NCI-H2029 treated with DMSO at 0.1 percent for 48 hours (cell line): ENCODE measurements at regions not wholly inside any gene's neighbourhood (a gene's known extent, or its start where the extent isn't known, plus 50 kb on each side); places are given as distances from the start of the nearest gene placed in this dataset.

Source experiments
- DNase-seq: peaks from one replicate; lab custom pipeline; 2025; lab: John Stamatoyannopoulos, UW

GRCh38 chr2:5842326-5842725, 150.1 kb downstream of the SOX11 start:
- no peak for DNase-seq

- no peak for DNase-seq
These were observed 153.7 kb downstream of the SOX11 start for GRCh38 chr2:5845798-5846330.

DNA sequence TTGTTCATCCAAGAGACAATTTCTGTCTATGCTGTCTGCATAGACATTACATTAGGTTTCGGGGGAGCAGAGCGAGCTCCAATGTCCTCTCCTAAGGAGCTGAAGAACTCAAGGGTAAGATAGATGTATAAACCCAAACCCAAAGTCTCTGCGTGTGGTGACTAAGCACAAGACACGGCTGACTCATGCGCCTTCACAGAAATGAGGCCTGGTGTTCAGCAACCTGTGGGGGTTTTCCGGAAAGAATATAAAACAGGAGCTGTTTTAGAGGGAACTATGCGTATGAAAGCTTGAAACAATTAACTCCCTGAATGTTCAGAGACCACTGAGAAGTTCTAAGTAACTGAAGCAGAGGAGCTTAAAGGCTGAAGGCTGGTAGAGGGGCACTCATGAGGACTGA, 154.7 kb downstream of the SOX11 start:
- DNase-seq = no peak

DNA sequence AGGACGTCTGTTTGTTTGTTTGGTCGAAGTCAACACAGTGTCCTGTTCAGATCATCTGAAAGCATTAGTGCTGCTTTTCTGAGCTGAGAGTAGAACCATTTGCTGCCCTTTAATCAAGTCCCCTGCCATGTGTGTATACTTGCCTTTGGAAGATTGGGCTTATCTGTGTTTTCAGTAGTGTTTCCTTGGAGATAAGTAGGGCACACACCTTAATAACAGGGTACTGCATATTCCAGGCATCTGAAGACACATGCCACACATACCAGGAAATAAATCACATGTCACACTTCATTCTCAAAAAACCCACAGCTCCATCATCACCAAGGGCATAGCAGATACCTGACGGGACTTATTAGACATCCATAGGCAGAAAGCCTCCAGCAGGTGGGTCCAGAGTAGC, 157.4 kb downstream of the SOX11 start:
- no peak for DNase-seq

DNA sequence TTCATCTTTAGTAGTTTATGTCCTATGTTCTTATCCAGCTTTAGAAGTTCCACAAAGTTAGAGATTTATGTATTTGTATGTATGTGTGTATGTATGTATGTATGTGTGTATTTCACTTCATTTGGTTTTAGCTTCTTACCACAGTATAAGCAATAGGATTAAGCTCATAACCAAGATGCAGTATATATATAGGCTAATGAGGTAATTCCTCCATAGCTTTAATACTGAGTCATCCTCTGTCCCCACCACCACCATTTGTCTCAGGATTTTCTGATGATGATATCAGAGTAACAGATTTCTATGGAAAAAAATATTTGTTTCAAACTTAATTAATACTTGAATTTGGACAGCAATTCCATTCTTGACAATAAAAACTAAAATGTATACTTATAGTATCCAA, 159.2 kb downstream of the SOX11 start:
- no peak for DNase-seq

DNA sequence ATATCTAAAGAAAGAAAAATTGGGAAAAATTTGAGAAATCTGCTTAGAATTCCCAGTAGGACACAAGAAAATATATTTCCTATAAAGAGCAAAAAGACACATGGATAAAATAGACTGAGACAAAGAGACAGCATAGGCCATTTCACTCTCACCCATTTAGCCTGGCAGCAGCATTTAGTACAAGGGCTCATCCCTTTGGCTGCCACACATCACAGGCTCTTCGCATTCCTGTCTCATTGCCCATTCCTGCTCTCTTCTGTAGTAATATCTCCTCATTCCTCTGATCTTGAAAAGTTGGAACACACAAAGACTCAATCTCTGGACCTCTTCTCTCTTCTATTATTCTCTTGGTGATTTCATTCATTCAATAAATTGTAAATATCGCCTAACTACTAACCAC, 162.6 kb downstream of the SOX11 start:
- no peak for DNase-seq

DNA sequence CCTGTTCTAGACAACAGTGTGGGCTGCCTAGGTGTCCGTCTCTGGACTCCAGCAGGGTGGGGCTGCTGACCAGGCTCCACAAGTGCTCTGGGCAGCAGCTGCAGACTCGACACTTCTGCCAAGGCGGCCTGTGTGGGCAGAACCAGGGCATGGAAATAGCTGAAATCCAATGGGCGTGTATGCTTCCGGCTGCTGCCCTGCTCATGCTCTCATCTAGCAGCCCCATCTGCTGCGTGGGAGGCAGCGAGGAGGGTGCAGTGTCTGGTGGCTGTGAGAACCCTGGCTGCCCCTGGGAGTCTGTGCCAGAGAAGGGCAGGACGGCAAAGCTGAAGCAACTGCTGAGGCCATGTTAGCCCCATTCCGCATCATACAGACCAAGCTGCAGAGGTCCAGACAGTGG, 174.9 kb downstream of the SOX11 start:
- DNase-seq = no peak

- no peak for DNase-seq
These were observed 176.7 kb downstream of the SOX11 start for GRCh38 chr2:5868931-5869330.

DNA sequence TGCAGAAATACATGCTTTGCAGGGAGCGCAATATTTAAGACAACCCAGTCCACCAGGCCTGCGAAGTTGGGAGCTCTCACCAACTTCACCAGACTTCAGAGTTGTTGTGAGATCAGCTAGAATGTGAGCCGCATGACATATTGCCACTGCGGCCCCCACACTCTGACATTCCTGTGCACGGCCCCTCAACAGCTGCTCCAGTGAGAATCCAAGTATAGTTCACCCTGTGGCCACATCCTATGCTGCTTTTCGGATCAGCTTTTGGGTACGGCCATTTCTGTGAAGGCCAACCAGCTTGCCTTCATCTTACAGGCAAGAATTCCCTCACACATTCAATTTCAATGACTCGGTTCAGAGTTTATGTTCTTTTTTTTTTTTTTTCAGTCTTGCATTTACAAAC, 177.8 kb downstream of the SOX11 start:
- no peak for DNase-seq

DNA sequence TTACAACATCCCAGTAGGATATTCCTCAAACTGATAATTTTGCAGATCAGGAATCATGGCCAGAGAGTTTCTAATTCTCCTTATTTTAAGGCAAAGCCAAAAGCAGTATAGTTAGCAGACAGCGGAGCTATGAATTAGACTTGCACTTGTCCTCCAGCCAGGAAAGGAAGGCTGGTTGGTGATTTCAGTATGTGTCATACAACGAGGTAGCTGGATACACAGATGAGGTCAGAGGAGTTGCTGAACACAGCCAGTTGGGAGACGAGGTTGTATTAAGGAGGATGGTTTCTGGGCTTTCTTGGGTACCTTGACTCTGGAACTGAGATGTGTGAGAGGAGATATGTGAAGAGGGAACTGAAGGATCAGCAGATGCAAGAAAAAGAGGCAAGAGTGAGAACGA, 185.2 kb downstream of the SOX11 start:
- DNase-seq = no peak

GRCh38 chr2:5885451-5886173, 193.4 kb downstream of the SOX11 start:
- no peak for DNase-seq

GRCh38 chr2:5886462-5886861, 194.3 kb downstream of the SOX11 start:
- no peak for DNase-seq

DNA sequence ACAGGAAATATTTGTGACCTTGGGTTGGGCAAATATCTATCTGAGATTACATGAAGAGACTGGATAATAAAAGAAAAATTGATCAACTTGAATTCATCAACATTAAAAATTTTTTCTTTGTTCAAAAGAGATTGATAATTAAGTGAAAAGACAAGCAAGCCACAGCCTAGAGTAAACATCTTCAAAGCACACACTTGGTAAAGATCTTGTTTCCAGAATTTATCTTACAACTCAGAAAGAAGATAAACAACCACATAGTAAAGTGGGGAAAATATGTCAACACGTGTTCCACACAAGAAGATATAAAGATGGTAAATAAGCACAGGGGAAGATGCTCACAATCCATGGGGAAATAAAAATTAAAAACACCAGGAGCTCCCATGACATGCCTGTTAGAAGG, 195.9 kb downstream of the SOX11 start:
- DNase-seq = no peak

- no peak for DNase-seq
These were observed 197.3 kb downstream of the SOX11 start for GRCh38 chr2:5889519-5889918.

GRCh38 chr2:5894355-5894754, 202.2 kb downstream of the SOX11 start:
- no peak for DNase-seq

DNA sequence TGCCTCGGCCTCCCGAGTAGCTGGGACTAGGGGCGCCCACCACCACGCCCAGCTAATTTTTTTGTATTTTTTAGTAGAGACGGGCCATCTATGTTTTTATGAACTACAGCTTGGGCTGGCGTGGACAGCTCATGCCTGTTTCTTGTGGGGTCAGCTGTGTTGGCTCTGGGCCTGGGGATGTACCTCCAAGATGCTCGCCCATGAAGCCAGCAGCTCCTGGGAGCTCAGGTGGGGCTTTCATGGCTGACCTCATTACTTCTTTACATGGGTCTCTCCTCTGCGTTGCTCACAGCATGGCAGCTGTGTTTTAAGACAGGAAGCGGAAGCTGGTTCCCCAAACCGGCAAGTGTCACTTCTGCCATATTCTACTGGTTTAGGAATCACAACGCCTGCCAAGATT, 203.1 kb downstream of the SOX11 start:
- DNase-seq = no peak

DNA sequence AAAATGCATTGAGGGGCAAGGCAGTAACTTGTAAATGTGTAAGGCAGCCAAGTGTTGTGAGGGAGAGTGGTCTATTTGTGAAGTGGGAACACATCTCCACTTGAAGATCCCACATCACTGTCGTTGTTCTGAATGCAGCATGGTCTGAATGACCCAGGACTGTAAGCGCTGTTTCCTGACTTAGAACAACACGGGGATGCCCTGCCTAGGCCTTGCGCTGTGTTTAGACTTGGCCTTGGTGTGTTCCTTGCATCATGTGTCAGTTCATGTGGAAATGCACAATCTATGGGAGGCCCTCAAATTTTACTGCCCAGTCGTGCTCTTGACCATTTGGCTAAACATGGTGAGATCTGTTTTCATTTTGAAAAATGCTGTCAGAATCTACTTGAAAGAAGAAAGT, 205.1 kb downstream of the SOX11 start:
- DNase-seq = no peak

DNA sequence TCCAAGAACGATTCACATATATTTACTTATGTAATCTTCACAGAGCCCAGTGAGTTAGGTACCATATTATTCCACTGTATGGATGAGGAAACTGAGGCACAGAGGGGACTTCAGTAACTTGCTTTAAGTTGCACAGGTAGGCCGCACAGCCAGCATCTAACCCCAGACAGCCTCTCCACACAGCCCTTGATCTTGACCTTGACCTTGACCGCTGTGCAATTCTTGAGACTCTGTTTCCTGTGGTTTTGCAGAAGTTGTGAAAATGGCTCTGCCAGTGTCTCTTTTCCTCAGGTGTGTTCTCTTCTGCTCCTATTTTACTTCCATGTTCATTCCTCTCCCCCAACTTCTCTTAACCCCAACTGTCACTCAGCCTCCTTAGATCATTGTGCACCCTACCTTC, 206.5 kb downstream of the SOX11 start:
- DNase-seq = no peak

DNA sequence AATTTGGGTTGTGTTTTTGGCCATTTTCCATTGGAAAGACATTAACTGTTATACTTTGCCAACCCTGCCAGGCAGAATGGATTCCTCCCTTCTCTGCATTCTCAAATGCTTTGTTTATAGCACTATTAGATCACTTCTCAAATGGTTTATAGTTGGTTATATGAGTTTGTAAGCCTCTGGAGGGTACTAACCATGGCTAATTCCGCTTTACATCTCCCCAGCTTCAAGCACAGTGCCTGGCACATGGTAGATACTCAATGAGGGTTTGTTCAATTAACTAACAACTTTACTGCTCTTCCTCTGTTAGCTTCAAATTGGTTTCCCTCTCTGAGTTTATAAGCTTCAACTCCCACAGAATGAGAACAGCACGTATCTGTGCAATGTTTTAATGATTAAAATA, 213.5 kb downstream of the SOX11 start:
- DNase-seq = no peak

DNA sequence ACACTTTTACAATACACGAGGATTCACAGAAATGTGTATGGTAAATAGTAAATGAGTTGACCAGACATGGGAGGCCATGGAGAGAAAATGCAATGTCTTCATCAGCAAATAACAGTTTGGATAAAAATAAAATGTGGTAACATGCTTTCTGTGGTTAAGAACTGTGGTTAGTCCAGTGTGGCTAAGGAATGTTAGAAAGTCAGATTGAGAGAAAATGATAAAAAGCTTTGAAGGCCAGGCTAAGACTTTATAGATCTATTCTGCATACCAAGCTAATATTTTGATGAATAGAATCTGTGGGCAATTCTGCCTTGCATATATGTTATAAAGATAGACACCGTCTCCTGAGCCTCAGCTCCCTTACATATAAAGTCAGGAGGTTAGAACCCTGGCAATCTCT, 215.9 kb downstream of the SOX11 start:
- DNase-seq = no peak

DNA sequence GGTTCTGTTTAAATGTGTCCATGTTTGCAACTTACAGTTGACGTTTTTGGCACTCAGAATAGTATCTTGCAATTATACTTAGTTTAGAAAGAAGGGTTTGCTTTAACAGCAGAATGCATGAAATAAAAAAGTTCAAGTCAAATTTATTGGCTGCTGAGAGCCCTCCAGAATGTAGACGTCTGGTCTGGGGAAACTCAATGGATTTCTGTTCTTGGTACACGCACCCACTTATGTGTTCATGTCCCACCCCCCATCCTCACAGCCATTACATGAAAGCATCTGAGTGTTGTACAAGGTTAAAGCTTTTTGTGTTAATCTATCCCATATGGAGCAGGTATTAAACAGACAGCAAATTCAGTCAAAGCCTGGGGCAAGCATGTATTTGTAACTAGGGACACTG, 219.5 kb downstream of the SOX11 start:
- no peak for DNase-seq

GRCh38 chr2:5913711-5914395, 221.7 kb downstream of the SOX11 start:
- DNase-seq = no peak

DNA sequence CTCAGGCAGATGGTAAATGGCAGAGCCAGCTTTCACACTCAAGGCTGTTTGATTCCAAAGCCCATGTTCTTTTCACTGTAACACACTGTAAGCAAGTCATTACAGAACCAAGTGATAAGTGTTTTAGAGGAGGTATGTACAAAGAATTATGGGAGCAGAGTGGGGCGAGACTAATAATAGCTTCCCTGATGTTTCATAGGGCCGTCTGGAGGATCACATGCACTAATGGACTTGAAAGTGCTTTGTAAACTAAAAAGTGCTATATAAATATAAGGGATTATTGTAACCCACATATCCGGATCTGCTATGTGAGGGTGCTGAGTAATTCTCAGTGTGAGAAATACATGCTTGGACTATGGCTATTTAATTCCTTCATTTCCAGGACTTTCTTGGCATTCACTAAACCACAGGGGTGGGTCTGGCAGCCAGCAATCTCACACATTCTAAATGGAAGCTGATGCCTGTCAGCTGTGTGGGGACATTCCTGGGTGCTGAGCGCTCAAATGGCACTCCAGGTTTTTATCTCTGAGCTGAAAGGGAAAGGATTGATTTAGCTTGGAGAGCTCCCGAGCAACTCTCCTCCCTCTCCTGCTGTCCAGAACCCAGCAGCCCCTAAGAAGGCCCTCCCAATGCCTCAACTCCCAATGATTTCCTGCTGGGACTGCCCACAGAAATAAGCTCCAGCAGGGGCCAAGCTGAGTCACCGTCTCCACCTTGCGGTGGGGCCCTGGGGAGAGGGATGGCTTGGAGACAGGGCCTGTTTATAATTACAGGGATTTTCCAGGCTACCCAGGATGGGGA, 222.8 kb downstream of the SOX11 start:
- no peak for DNase-seq
